Inflammatory macrophage treated with lipopolysaccharide for 1 hour (primary cell): ENCODE measurements at regions not wholly inside any gene's neighbourhood (a gene's known extent, or its start where the extent isn't known, plus 50 kb on each side); places are given as distances from the start of the nearest gene placed in this dataset.

Source experiments
- DNase-seq, 2 donors: peaks; one replicate each; pipeline ENCODE4 v3.0.0-alpha.2; 2020 to 2022

DNA sequence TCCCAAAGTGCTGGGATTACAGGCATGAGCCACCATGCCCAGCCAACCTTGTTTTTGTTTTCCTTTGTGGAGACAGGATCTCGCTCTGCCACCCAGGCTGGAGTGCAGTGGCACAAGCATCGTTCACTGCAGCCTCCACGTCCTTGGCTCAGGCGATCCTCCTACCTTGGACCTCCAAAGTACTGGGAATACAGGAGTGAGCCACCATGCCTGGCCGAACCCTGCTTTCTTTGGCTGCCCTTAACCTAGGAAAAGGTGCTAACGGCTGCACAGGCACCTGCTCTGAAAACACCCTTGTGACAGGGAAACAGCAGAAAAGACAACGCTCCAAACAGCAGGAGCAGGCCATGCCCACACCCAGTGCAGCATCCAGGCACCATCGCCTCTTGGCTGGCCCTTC is 71.9 kb downstream of the OAT start:
- DNase-seq, result no peak

DNA sequence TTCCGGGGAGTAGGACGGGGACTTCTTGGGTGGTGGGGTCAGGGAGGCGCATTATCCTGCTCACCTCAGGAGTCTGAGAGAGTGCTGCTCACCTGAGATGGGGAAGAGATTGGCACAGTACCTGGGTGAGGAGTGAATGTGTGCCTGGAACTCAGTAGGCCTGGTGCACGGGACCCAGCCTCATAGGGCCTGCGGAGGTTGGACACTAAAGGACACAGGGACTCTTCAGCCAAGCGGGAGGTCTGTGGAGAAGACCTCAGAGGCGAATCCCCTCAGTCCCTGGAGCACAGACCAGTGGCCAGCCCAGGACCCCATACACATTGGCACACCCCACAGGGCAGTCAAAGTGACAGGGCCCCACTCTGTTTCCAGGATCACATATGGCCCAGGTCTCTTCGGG is 73.2 kb downstream of the OAT start:
- DNase-seq, result no peak

DNA sequence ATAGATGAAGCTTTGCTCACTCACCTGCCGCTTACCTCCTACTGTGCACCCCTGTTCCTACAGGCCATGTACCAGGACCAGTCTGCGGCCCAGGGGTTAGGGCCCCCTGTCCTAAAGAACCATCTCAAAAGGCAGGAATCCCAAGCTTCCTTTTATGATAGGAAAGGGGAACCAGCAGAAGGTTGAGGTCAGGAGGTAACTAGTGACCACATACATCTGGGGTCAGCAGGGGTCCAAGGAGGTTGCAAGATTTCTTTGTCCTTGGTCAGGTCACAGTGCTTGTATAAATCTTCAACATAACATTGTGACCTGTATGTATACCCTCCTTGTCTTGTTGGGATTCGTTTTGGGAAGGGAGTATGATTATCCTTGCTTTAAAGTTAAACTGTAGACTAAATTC is 73.8 kb downstream of the OAT start:
- no peak for DNase-seq

DNA sequence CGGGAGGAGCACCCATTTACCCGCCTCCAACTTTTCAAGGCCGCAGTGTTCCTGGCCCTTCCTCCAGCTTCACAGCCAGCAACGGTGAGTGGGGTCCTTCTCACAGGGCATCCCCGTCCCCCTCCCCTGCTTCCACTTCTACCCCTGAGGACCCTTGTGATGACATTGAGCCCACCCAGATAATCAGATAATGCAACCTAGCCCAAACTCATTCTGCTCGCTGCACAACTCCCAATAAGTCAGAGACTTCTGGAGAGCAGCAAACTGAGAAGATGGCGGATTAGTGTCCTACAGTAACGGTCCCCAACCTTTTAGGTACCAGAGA is 74.5 kb downstream of the OAT start:
- no peak for DNase-seq

DNA sequence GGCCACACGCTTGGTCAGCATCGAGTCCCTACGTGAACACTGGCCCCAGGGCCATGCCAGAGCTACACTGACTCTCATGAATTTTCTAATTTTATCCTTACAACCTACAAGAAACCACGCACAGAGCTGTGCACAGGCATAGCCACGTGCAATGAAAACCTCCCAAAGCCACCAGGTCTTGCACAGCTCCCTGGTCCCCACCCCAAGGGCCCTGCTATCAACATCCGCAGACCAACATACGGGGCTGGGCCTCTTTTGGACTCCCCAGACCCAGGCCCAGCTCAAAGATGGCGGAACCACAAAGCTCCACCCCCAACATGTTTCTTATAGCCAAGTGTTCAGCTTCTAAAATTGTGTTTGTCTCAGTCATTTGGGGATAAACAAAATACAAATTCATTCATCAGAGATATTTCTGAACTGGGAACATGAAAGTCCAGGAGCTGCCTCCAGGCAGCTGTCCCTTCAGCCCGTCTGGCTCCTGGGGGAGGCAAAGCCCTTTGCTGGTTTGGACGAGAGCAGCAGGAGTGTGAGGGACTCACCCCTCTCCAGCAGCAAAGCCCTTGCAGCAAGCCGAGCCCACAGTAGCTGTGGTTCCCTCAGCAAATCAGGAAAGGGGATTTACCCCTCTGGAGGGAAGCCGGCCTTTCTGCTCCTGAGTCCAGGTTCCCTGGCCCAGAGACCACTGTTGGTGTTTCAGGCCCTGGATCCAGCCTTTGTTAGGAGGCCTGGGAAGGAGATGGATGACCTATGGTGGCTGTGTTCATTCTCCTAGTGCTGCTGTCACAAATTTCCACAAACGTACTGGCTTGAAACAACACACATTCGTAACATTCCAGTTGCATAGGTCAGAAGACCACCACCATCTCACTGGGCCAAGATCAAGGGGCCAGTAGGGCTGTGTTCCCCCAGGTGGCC is 75.1 kb downstream of the OAT start:
- DNase-seq, result no peak

DNA sequence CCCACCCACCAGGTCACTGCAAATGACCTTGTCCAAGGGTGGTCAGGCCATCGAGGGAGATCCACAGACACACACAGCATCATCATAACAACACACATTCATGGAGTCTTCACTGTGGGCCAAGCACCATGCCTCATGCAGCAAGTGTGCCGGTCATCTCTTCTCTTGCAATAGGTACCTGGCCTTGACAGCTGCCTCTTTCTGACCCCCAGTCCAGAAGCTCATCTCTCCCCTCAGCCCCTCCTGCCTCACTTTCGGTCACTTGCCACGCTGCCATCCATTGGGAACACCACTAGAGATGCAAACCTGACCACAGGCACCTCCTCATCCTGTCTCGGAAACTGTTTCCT is 75.9 kb downstream of the OAT start:
- no peak for DNase-seq

DNA sequence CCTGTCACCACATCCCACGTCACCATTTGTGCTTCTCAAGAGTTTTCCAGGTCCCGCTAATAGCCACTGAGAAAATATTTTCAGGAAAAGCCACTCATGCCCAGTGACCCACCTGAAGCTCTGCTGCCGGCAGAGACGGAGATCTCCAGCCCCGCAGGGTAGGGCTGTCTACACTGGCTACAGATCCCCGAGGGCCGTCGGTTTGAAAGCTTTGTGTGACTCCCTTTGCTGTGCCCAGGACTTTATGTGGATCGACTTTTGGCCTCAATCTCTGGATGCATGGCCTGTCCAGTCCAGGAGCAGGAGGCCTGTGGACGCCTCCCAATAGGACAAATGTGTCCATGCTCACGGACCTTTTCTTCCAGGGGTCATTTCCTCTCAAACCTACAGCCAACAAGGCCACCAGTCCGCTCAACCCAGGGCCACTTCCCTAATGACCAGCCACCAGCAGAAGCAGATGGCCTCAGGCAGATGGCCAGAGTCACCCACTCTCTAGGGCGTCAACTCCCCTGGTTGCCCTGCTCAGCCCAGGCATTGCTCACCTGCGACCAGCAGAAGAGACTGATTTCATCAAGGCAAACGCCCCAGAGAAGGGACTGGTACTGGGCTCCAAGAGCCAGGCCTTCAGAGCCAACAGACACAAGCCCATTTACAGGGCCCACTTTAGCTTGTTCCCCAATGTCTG is 76.4 kb downstream of the OAT start:
- DNase-seq, result no peak

DNA sequence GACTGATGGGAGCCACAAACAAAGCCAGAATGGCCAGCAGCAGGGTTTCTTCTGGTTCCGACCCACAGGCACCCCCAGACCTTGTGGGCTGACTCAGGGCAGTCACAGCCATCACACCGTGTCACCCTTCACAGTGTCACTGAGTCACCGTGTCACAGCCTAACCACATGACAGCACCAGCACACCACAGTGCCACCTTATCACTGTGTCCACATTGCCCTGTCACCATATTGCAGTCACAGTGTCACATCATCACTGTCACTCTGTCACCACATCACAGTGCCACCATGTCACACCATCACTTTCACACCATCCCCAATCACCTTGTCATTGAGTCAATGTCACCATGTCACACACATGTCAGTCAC is 77.0 kb downstream of the OAT start:
- DNase-seq, result peak; percentile 23 to 95

DNA sequence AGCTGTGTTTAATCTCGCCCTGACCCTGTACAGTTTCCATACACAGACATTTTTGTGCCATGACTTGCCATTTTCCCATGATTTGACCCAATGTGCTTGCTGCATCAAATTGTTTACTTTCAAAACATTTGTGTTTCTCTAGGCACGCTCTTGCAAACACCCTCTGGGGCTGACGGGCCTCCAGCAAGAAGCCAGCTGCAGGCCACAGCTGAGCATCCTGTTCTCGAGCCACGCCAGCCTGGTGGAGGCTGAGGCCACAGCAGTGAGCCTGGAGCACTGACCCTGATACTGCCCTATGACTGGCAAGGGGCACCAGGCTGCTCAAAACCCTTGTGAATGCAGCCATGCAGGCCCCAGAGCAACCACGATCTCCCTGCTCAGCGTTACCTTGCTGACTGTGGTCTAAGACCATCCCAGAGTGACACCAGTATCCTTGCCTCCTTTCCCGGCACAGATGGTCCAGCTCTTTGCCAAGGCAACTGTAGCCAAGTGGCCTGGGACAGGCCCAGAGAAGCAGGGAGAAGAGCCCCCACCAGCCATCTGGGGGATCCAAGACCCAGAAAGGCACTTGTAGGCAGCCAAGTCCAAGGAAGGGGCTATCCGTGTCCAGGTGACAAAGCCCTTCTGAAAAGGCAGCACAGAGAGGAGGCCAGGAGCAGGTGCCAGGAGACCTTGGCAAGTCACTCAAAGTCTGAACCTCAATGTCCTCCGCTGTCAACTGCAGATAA is 78.5 kb downstream of the OAT start:
- no peak for DNase-seq

DNA sequence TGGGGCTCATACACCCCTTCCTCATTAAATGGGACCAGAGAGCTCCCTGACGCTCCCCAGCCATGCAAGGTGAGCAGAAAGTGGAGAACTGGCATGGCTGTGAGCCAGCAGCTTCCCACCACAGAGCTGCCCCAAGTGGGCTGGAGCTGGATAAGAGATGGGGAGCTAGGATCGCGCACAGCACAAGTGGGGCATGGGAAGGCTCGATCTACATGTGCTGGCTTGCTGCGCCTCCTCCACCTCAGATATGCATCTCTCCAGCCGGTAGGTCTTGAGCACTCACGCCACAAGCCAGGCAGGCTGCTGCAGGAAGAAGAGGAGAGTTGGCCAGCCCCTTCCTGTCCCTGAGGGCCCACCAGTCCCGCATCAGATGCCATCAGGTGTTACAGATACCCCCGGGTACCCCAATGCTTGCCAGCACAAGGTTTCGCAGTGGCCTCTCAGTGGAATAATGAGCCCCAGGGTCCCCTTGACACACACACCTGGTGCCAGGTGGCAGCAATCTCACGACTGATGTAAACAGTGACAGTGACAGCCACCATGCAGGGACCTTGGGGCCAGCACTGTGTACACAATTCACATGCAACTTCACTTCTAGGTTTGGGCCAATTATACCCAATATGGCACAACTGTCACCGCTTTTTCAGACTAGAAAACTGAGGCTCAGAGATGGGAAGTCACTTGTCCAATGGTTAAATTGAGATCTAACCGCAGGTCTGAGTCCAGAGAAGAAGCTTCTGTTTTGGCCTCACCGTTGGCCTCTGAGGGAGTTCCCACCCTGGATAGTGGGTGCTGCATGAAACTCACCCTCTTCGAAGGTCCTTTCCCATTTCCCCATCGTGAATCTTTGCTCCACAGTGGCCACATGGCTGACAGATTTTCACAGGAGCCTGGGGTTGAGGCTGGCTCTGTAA is 79.3 kb downstream of the OAT start:
- DNase-seq, result peak in 1 of 2 donors; percentile 79

DNA sequence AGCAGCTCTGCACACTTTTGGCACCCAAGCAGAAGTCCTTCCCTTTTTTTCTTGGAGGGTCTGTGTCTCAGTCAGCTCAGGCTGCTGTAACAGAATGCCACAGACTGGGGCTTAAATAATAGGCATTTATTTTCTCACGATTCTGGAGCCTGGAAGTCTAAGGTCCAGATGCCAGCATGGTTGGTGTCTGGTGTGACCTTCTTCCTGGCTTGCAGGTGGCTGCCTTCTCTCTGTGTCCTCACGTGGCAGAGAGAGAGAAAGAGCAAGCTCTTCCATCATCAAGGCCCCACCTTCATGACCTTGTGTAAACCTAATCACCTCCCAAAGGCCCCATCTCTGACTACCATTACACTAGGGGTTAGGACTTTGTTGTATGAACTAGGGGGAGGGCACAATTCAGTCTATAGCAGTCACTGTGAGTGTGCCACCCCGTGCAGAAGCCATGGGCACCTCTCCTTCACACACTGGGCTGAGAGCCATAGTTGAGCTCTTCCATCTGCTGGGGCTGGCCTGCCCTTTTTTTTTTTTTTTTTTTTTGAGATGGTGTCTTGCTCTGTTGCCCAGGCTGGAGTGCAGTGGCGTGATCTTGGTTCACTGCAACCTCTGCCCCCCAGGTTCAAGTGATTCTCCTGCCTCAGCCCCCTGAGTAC is 80.3 kb downstream of the OAT start:
- no peak for DNase-seq

DNA sequence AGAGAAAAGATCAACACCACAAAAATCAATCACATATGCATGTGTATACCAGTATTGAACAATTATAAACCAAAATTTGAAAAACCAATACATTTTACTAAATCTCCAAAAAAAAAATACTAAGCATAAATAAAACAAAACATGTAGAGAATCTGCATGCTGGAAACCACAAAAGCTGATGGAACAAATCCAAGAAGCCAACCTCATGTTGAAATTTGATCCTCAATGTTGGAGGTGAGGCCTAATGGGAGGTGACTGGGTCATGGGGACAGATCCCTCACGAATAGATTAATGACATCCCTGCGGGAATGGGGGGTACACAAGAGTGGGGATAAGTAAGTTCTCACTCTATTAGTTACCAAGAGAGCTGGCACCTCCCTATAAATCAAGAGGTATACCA is 82.5 kb downstream of the OAT start:
- no peak for DNase-seq

DNA sequence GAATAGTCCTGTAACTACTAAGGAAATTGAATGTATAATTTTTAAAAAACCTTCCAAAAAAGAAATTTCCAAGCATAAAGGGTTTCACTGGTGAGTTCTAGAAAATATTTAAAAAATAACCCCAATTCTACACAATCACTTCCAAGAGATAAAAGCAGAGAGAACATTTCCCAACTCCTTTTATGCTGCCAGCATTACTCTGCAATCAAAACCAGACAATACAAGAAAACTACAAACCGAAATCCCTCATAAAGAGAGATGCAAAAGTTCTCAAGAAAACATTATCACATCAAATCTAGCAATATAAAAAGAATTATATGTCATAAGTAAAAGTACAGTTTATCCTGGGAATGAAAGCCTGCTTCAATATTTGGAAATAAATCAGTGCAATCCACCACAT is 84.8 kb downstream of the OAT start:
- DNase-seq, result no peak

DNA sequence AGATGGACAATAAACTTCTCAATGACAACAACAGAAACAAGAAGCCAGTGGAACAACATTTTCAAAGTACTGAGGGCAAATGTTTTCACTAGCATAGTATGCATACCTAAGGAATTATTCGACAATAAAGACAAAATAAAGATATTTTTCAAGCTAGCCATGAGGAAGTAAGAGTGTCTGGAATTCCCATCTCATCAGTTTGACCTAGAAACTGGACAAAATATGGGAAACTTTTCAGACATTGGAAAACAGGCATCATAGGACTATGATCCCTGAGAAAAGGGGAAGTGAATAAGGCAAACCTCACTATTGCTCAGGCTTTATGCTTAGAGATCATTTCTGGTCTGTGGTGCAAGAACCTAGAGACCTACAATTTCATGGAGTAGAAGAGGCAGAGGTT is 86.3 kb downstream of the OAT start:
- peak; percentile 71 to 93 for DNase-seq

DNA sequence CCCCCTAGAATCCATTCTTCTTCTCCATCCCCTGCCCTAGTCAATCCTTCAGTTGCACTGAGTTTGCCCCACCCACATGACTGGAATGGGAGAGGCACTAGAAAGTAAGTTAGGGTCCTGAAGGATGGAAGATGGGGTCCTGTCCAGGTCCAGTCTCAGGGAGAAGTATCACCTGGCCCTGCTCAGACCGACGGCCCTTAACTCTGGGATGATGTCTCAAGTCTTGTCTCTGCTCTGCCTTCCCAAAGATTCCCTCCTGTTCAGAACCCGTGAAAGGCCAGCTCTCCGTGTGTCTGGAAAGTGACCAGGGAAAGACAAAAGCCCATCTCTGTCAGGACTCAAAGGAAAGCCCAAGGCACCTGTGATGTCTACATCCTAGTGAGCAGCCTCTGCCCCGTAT is 88.8 kb downstream of the OAT start:
- DNase-seq, result no peak

DNA sequence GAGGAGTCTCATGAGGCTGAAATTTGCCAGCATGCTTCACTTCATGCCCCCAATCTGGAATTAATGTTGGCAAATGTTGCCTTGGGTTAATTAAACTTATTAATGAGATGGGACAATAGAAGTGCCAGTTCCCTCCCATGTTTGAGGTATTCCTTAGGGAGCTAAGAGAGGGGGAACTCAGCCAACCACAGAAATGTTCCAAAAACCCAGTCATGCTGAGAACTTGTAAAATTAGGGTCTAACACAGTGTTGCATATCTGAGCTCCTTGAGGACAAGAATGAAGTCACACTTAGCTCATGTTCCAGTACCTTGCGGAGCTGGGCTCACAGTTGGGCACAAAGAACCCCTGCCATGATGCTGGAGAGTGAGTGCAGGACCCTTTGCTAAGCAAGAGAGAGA is 89.4 kb downstream of the OAT start:
- no peak for DNase-seq

DNA sequence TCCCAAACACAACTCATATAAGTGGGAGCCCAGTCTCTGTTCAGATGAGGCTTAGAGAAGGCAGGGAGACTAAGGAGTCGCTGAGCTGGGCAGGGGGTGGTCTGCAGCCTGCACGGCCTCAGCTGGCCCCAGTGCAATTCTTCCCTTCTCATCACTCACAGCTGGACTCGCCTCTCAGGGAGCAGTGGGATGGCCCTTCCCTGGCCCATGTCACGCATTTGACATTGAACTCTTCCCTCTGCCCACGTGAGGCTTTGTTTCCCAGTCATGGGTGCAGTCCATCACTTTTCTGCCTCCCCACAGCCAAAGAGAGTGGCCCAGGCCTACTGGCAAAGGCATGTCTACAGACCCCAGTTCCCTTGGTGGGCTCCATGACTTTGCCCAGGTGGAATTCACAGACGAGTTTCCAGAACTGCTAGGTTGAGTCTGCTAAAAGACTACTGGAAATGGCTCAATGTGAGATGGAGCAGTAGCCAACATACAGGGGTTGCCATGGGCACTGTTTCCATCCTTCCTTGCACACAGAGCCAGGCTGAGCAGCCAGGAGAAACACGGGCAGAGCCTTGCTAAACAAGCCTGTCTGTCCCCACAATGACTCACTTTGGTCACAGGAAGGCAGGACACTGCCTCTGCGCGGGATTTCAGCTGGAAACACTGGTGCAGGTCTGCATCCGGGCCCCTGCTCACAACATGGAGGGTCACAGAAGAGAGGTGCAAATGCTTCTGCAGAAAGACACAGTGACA is 90.1 kb downstream of the OAT start:
- no peak for DNase-seq

DNA sequence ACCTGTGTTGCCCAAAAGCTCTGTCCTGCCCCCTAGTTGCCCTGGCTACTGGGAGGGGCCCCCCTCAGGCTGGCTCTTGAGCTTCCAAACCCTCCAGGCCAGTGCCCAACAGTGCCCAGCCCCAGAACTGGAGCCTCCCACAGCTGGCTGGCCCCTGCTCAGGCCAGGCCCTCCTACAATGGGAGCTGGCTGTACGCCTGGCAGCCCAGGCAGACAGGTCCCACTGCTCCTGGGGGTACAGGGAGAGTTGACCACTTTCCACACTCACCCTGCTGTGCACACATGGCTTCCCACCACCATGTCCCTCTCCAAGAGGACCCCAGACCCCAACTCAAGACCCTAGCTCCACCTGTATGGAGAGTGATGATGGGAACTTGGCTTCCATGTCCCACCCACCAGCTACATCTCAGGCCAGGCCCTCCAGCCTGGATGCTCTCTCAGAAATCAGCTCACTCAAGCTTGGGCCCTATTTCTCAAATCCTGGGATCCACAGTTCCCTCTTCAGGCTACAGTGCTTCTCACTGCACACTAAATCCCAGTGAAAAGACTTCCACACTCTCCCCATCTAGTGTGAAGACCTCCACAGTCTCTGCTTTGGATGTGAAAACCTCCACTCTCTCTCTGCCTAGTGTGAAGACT is 92.6 kb downstream of the OAT start:
- DNase-seq, result no peak

DNA sequence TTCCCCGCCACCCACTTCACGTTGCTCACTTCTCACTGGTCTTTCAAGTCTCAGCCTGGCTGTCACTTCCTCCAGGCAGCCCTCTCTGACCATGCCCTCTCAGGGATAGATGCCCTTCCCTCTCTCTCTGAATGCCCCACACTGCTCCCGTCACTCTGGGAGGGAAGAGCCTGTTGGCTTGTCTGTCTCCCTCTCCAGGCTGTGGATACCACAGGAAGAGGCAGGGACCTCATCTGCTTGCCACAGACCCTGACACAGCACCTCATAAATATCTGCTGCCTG is 93.1 kb downstream of the OAT start:
- DNase-seq, result peak; percentile 38 to 39

DNA sequence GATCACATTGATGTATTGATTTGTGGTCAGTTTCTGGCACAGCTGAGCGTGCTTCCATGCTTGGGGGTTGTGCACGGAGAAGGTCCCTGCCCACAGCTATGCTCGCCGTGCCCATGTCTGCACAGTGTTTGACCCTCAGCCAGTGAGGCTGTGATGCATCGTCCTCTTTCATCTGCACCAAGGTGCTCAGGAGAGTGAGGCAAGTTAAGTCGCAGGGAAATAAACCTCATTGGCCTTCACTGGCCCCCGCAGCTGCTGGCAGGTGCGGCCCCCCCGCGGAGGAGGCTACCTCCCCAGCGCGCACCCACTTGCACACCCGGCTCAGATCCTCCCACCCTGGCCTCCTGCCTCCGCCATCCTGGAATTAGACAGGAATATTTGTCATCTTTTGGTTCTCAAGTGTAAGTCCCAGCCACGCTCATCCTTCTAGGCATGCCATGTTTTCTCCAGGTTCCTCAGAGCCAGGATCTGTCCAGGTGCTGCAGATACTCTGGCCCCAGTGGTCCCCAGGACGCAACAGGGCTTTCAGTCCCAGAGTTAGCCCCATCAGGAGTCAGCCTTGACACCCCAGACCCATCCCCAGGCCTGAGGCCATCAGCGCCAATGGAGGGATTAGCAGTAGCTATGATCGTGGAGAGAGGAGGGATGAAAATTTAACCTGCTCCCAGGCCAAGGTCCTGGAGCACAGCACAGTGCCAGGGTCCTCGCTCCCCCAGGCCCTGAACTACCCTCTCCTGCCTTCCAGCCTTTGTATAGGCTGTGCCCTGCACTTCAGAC is 93.7 kb downstream of the OAT start:
- DNase-seq, result no peak

DNA sequence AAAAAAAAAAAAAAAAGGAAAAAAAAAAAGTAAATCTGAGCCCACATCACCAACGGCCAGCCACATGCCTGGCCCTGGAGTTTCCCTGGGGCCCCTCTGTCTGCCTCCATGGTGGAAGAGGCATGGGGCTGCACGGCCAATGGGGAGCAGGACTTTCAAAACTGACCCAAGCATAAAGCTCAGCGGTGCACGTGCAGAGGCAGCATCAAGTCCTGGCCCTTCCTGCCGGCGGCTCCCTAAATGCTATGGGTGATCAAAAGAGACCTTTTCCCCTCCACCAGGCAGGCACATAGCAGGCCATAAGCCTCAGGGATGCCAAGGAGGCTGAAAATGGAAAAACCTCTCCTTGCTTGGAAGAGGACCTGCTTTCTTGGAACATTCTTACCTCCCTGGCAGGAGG is 94.3 kb downstream of the OAT start:
- no peak for DNase-seq
